ENCODE measurements at regions not wholly inside any gene's neighbourhood (a gene's known extent, or its start where the extent isn't known, plus 50 kb on each side); places are given as distances from the start of the nearest gene placed in this dataset.

DNA sequence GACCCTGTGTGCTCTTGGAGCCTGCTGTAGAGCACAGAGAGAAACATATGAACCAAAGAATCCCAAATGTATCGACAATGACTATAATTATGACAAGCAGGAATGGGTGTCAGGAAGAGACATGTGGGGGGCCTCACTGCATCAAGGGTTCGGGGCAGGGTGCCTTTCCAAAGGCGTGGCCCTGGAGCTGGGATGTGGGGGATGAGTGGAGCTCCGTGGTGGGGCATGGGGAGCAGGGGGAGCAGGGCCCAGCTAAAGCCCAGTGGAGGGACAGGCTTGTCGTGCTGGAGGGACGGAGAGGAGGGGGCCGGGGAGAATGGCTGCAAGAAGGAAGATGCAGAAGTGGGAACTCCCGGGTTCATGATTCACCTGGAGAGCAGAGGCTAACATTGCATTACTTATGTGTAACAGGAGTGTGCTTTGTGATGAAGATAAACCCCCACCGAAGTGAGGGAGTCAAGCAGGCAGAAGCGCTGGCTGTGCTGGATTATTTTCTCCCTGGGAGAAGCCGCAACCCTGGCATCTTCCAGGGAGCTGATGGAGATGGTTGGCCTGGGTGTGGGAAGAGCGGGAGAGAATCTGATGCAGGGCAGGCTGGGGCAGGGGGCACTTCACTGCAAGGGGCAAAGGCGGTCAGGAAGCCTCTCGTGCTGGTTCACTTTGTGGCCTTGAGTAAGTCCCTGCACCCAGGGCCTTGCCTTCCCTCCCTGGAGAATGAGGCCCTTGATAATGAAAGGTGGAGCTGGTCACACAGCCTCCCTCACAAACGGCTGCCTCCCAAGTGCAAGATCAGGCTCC lies 124.6 kb upstream of the RUNX3 start:
- no peak for TF ChIP-seq CTCF (IDR thresholded peaks at IDR 0.05)
- H3K27me3 ChIP-seq: peaks cover 0 to 4% (median 0%) of the 10 kb centered on the region in 4 donors
- no peaks in the 10 kb centered on the region for H3K36me3 ChIP-seq
- DNase-seq (peak in 1 of 6 donors; percentile 38), ATAC-seq (no peak), FAIRE-seq (no peak)
- no peak overlapping the region for H3K27ac ChIP-seq
- no peak overlapping the region for H3K4me3 ChIP-seq
- 47 to 63% methylated on average over 15 of the region's 15 CpGs for WGBS, 2 donors
- intact Hi-C loops (cut with DNase I): no loop called here
- H3K9me3 ChIP-seq: no peaks in the 10 kb centered on the region
- H3K4me1 ChIP-seq: no peaks in the 10 kb centered on the region

- intact Hi-C loops (cut with DNase I): no loop called here
- TF ChIP-seq CTCF (IDR thresholded peaks at IDR 0.05): no peak
- H3K27ac ChIP-seq: no peak overlapping the region
- no peak overlapping the region for H3K4me3 ChIP-seq
- peaks cover 0 to 4% (median 0%) of the 10 kb centered on the region in 4 donors for H3K27me3 ChIP-seq
- DNase-seq: peak in 1 of 6 donors; percentile 37
- no peaks in the 10 kb centered on the region for H3K36me3 ChIP-seq
- no peaks in the 10 kb centered on the region for H3K4me1 ChIP-seq
- H3K9me3 ChIP-seq: no peaks in the 10 kb centered on the region
- no peak for ATAC-seq
- 66 to 72% methylated on average over 12 of the region's 12 CpGs for WGBS, 2 donors
- no peak for FAIRE-seq
Measured at GRCh38 chr1:25053576-25054250, 123.6 kb upstream of the RUNX3 start.

DNA sequence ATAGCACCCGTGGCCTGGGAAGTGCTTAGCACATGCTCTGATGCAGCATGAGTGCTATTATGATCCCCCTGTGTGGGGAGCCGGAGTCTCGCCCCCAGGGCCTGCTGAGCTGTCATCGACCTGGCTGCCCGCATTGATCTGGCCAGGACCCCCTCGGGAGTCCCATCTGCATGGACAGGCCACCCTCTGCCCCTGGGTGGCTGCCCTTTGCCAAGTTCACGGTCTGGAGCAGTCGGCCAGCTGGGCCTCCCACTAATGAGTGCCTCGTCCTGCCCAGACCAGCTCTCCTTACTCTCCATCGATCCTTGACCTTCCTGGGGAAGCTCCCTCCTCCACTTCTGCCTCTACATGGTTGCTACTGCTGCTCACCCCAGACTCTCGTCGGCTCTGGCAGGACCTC lies 121.8 kb upstream of the RUNX3 start:
- ATAC-seq (no peak), DNase-seq (no peak), FAIRE-seq (no peak)
- no peaks in the 10 kb centered on the region for H3K27me3 ChIP-seq
- no peaks in the 10 kb centered on the region for H3K36me3 ChIP-seq
- WGBS, 2 donors: 42 to 53% methylated on average over 12 of the region's 12 CpGs
- TF ChIP-seq CTCF (IDR thresholded peaks at IDR 0.05): no peak
- intact Hi-C loops (cut with DNase I): no loop called here
- no peak overlapping the region for H3K27ac ChIP-seq
- H3K4me3 ChIP-seq: no peak overlapping the region
- H3K4me1 ChIP-seq: no peaks in the 10 kb centered on the region
- no peaks in the 10 kb centered on the region for H3K9me3 ChIP-seq

DNA sequence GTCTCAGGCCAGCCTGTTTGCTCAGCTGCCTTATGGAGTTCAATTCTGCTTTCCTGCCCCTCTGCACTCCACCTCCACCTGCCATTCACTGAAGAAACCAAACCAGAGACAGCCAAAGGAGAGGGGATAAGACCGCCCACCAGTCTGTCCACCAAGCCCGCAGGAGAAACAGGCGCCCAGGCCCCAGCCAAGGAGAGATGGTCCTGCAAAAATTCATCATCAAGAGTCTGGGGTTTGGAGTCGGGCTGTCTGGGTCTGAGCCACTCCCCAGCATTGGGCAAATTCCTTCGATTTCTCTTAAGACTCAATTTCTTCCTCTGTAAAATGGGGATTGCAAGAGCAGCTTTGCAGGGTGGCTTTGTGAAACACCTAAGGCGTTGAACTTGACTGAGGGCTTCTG lies 121.4 kb upstream of the RUNX3 start:
- Histone ChIP-seq H3K27me3 (no peaks in the 10 kb centered on the region), H3K36me3 (no peaks in the 10 kb centered on the region), H3K27ac (no peak overlapping the region), H3K4me3 (no peak overlapping the region), H3K4me1 (no peaks in the 10 kb centered on the region), H3K9me3 (no peaks in the 10 kb centered on the region)
- FAIRE-seq: no peak
- DNase-seq: no peak
- ATAC-seq: no peak
- no peak for TF ChIP-seq CTCF (IDR thresholded peaks at IDR 0.05)
- 71 to 87% methylated on average over 6 of the region's 6 CpGs for WGBS, 2 donors
- intact Hi-C loops (cut with DNase I): no loop called here

DNA sequence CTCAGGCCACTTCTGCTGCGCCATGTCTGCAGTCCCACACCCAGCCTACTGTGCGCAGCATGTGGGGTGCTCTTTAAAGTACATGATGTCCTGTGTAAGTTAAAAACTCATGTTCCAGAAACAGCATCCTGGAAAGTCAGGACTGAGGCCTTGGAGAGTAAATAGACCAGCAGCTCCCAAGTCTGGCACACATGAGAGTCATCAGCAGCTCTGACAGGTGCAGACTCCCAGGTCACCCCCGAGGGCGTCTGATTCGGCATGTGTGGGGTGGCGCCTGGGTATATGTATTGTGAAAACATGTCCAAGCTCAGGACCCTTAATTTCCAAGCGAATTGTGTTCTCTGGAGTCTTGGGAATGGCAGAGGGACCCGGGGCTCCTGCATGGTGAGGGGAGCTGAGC lies 120.1 kb upstream of the RUNX3 start:
- Histone ChIP-seq H3K27ac (no peak overlapping the region), H3K4me3 (no peak overlapping the region), H3K4me1 (no peaks in the 10 kb centered on the region), H3K27me3 (no peaks in the 10 kb centered on the region), H3K36me3 (no peaks in the 10 kb centered on the region), H3K9me3 (no peaks in the 10 kb centered on the region)
- 59 to 65% methylated on average over 8 of the region's 8 CpGs for WGBS, 2 donors
- TF ChIP-seq CTCF (IDR thresholded peaks at IDR 0.05): no peak
- peak in 1 of 6 donors; percentile 15 for DNase-seq
- intact Hi-C loops (cut with DNase I): no loop called here
- no peak for ATAC-seq
- no peak for FAIRE-seq

Data from pancreas (tissue), 10 donors.